Astrocyte (in vitro differentiated cells and primary cell): ENCODE measurements at regions not wholly inside any gene's neighbourhood (a gene's known extent, or its start where the extent isn't known, plus 50 kb on each side); places are given as distances from the start of the nearest gene placed in this dataset.

ENCODE experiments used
- DNase-seq: peaks from one replicate; pipeline ENCODE4 v3.0.0-alpha.2; 2010; ENCODE audit warnings: low read depth
- FAIRE-seq: peaks from 2 replicates; lab custom pipeline; 2011; peaks lifted over from hg19 to GRCh38; lab: Jason Lieb, UNC
- H2AFZ ChIP-seq: 2 replicates; pipeline ENCODE4 v1.6.0; 2012; ENCODE audit warnings: low read depth, low read length, inconsistent platforms
- H3K27ac ChIP-seq: 2 replicates; pipeline ENCODE4 v1.5.1; 2011; ENCODE audit warnings: low read depth, low read length, inconsistent platforms
- H3K27me3 ChIP-seq: 2 replicates; pipeline ENCODE4 v1.6.0; 2011; ENCODE audit warnings: low read length, inconsistent platforms; ENCODE audit not compliant: insufficient read depth
- H3K36me3 ChIP-seq: 2 replicates; pipeline ENCODE4 v1.5.1; 2011; ENCODE audit warnings: low read length, inconsistent platforms; ENCODE audit not compliant: insufficient read depth
- H3K4me1 ChIP-seq: 2 replicates; pipeline ENCODE4 v1.5.1; 2011; ENCODE audit warnings: low read length, inconsistent platforms; ENCODE audit not compliant: insufficient read depth
- H3K4me2 ChIP-seq: 2 replicates; pipeline ENCODE4 v1.6.0; 2012; ENCODE audit warnings: low read length, inconsistent platforms
- H3K4me3 ChIP-seq: 2 replicates; pipeline ENCODE4 v1.5.1; 2011; ENCODE audit warnings: low read depth, mild to moderate bottlenecking, low read length, inconsistent platforms; ENCODE audit not compliant: insufficient read depth
- H3K79me2 ChIP-seq: 2 replicates; pipeline ENCODE4 v1.6.0; 2012; ENCODE audit warnings: mild to moderate bottlenecking, low read length, inconsistent platforms; ENCODE audit not compliant: insufficient read depth
- H3K9ac ChIP-seq: 2 replicates; pipeline ENCODE4 v1.6.0; 2012; ENCODE audit warnings: mild to moderate bottlenecking, low read length, inconsistent platforms
- H3K9me3 ChIP-seq: 2 replicates; pipeline ENCODE4 v1.5.1; 2012; ENCODE audit warnings: low read depth, mild to moderate bottlenecking, low read length, inconsistent platforms; ENCODE audit not compliant: insufficient read depth
- H4K20me1 ChIP-seq: 2 replicates; pipeline ENCODE4 v1.6.0; 2012; ENCODE audit warnings: low read length, inconsistent platforms; ENCODE audit not compliant: insufficient read depth
- H3K27ac Mint-ChIP-seq: one replicate; pipeline ENCODE4 v1.8.0; 2021; ENCODE audit warnings: mild to moderate bottlenecking, mixed read lengths; ENCODE audit not compliant: unreplicated experiment
- H3K27me3 Mint-ChIP-seq: one replicate; pipeline ENCODE4 v1.8.0; 2021; ENCODE audit warnings: low read depth, mixed read lengths; ENCODE audit not compliant: unreplicated experiment
- H3K36me3 Mint-ChIP-seq: one replicate; pipeline ENCODE4 v1.8.0; 2021; ENCODE audit warnings: low read depth, mixed read lengths; ENCODE audit not compliant: unreplicated experiment
- H3K4me1 Mint-ChIP-seq: one replicate; pipeline ENCODE4 v1.8.0; 2021; ENCODE audit warnings: low read depth, mixed read lengths; ENCODE audit not compliant: unreplicated experiment
- H3K4me3 Mint-ChIP-seq: one replicate; pipeline ENCODE4 v1.8.0; 2021; ENCODE audit warnings: mild to moderate bottlenecking, moderate library complexity, mixed read lengths; ENCODE audit not compliant: unreplicated experiment
- H3K9me3 Mint-ChIP-seq: one replicate; pipeline ENCODE4 v1.8.0; 2021; ENCODE audit warnings: mild to moderate bottlenecking, mixed read lengths; ENCODE audit not compliant: unreplicated experiment
- CTCF ChIP-seq: IDR thresholded peaks from 2 replicates; pipeline ENCODE4 v1.5.1; 2011; ENCODE audit warnings: low read depth, mild to moderate bottlenecking, inconsistent platforms, low read length, moderate library complexity; ENCODE audit not compliant: insufficient read depth
- EZH2 ChIP-seq: IDR thresholded peaks from 2 replicates; pipeline ENCODE4 v1.6.1; 2012; ENCODE audit warnings: mild to moderate bottlenecking, low read length, inconsistent platforms; ENCODE audit not compliant: insufficient read depth

GRCh38 chr4:17368408-17368807, 143.5 kb downstream of the QDPR start:
- Histone ChIP-seq H3K36me3 (no peaks in the 10 kb centered on the region), H3K4me2 (no peak overlapping the region), H3K27ac (no peak overlapping the region), H3K4me1 (no peaks in the 10 kb centered on the region), H3K79me2 (no peaks in the 10 kb centered on the region), H3K4me3 (no peak overlapping the region), H3K27me3 (no peaks in the 10 kb centered on the region), H3K9ac (no peak overlapping the region), H4K20me1 (no peaks in the 10 kb centered on the region), H2AFZ (no peak overlapping the region), H3K9me3 (no peaks in the 10 kb centered on the region)
- Mint-ChIP-seq H3K36me3 (no peaks in the 10 kb centered on the region), H3K9me3 (peaks cover 3% of the 10 kb centered on the region), H3K27ac (no peak overlapping the region), H3K4me1 (peaks cover 1% of the 10 kb centered on the region), H3K4me3 (no peak overlapping the region), H3K27me3 (no peaks in the 10 kb centered on the region)
- DNase-seq (no peak), FAIRE-seq (no peak)
- TF ChIP-seq CTCF (no peak), EZH2 (no peak)

GRCh38 chr4:17367201-17367600, 144.7 kb downstream of the QDPR start:
- peak; percentile 75 for DNase-seq
- Histone ChIP-seq H3K36me3 (no peaks in the 10 kb centered on the region), H3K9me3 (no peaks in the 10 kb centered on the region), H4K20me1 (no peaks in the 10 kb centered on the region), H2AFZ (no peak overlapping the region), H3K4me1 (no peaks in the 10 kb centered on the region), H3K27me3 (no peaks in the 10 kb centered on the region), H3K4me2 (no peak overlapping the region), H3K27ac (no peak overlapping the region), H3K9ac (no peak overlapping the region), H3K4me3 (no peak overlapping the region), H3K79me2 (no peaks in the 10 kb centered on the region)
- no peaks in the 10 kb centered on the region for H3K36me3 Mint-ChIP-seq
- H3K4me3 Mint-ChIP-seq = no peak overlapping the region
- H3K27ac Mint-ChIP-seq = no peak overlapping the region
- H3K27me3 Mint-ChIP-seq = no peaks in the 10 kb centered on the region
- peaks cover 3% of the 10 kb centered on the region for H3K9me3 Mint-ChIP-seq
- TF ChIP-seq CTCF = no peak
- no peak for TF ChIP-seq EZH2
- FAIRE-seq = peak; percentile 29
- H3K4me1 Mint-ChIP-seq = peaks cover 1% of the 10 kb centered on the region

- H3K36me3 ChIP-seq = no peaks in the 10 kb centered on the region
- no peak overlapping the region for H3K4me3 ChIP-seq
- Mint-ChIP-seq H3K36me3 (no peaks in the 10 kb centered on the region), H3K27me3 (no peaks in the 10 kb centered on the region), H3K27ac (no peak overlapping the region), H3K4me1 (peaks cover 1% of the 10 kb centered on the region), H3K9me3 (peaks cover 3% of the 10 kb centered on the region), H3K4me3 (no peak overlapping the region)
- FAIRE-seq (no peak), DNase-seq (peak; percentile 83)
- no peaks in the 10 kb centered on the region for H3K9me3 ChIP-seq
- H3K4me2 ChIP-seq = no peak overlapping the region
- H3K27me3 ChIP-seq = no peaks in the 10 kb centered on the region
- no peaks in the 10 kb centered on the region for H3K79me2 ChIP-seq
- no peaks in the 10 kb centered on the region for H4K20me1 ChIP-seq
- no peaks in the 10 kb centered on the region for H3K4me1 ChIP-seq
- no peak overlapping the region for H3K27ac ChIP-seq
- no peak overlapping the region for H3K9ac ChIP-seq
- H2AFZ ChIP-seq = no peak overlapping the region
- TF ChIP-seq EZH2 (no peak), CTCF (no peak)
These were observed 145.4 kb downstream of the QDPR start for GRCh38 chr4:17366496-17366895.
